ENCODE measurements at regions not wholly inside any gene's neighbourhood (a gene's known extent, or its start where the extent isn't known, plus 50 kb on each side); places are given as distances from the start of the nearest gene placed in this dataset.

DNA sequence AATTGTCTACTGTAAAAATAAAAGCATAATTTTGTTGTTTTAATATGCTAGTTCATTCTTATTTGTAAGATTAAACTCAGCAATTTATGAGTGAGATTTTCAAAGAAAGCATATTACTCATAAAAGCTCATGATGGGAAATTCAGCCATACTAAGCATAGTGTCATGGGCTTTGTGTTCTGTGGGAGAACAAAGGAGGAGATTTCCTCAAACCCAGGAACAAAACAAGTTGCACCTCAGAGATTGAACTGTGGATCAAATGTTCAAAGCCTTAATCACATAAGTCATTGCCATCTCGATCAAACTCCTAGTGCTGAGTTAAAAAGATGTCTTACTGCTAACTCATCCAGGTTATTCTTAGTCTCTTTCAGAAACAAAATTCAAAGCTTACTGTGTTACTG, 85.6 kb upstream of the PDZRN3 start (continued):
- TF ChIP-seq KAT7 (CRISPR knock-in tag; IDR thresholded peaks at IDR 0.05; ENCODE audit: borderline replicate concordance) (no peak), OVOL2 (CRISPR knock-in tag; IDR thresholded peaks at IDR 0.05; ENCODE audit: borderline replicate concordance) (no peak), NR1H2 (CRISPR knock-in tag; IDR thresholded peaks at IDR 0.05) (no peak)
- TF ChIP-seq, protein P1, sequence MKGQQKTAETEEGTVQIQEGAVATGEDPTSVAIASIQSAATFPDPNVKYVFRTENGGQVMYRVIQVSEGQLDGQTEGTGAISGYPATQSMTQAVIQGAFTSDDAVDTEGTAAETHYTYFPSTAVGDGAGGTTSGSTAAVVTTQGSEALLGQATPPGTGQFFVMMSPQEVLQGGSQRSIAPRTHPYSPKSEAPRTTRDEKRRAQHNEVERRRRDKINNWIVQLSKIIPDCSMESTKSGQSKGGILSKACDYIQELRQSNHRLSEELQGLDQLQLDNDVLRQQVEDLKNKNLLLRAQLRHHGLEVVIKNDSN (CRISPR knock-in tag; IDR thresholded peaks at IDR 0.05): no peak
- TF ChIP-seq, protein P2, sequence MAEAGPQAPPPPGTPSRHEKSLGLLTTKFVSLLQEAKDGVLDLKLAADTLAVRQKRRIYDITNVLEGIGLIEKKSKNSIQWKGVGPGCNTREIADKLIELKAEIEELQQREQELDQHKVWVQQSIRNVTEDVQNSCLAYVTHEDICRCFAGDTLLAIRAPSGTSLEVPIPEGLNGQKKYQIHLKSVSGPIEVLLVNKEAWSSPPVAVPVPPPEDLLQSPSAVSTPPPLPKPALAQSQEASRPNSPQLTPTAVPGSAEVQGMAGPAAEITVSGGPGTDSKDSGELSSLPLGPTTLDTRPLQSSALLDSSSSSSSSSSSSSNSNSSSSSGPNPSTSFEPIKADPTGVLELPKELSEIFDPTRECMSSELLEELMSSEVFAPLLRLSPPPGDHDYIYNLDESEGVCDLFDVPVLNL (CRISPR knock-in tag; IDR thresholded peaks at IDR 0.05; ENCODE audit: borderline replicate concordance, low read depth): no peak

DNA sequence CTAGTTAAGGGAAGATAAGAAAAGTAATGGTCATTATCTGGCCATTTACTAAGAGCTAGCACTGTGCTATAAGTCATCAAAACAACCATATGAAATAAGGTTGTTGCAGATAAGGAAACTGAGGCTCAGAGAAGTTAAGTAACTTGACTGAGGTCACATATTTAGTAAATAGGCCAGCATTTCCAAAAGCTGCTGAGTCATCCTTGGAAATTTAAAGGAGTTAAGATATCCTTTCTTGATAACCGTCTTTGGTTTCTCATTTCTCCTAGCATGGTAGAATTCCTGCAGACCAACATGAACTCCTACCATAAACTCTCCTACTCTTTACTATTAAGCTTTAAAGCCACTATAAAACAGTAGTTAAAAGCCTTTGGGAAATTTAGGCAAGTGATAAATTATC, 85.0 kb upstream of the PDZRN3 start:
- no peaks in the 10 kb centered on the region for H3K4me1 Mint-ChIP-seq
- H3K27ac Mint-ChIP-seq: no peak overlapping the region
- H3K36me3 Mint-ChIP-seq: no peaks in the 10 kb centered on the region
- ChIA-PET CTCF (interaction anchor here (0.6 to 1.0 kb wide), 2 partner anchors 10 to 820 kb away, joined by 3 to 4 read pairs; no protein-coding TSS in a partner anchor), POLR2A (no interaction called here)
- H3K27me3 Mint-ChIP-seq (ENCODE audit: low read depth): no peaks in the 10 kb centered on the region; the same call in 1 of the 2 replicates
- ATAC-seq: no peak
- TF ChIP-seq NR3C1 (CRISPR knock-in tag; conservative IDR thresholded peaks at IDR 0.05; ENCODE audit: low read depth) (no peak), TCF7 (CRISPR knock-in tag; IDR thresholded peaks at IDR 0.05; ENCODE audit: low read depth) (no peak), SP1 (CRISPR knock-in tag; conservative IDR thresholded peaks at IDR 0.05) (no peak)
- TF ChIP-seq, protein P1 (CRISPR knock-in tag; IDR thresholded peaks at IDR 0.05): no peak
- TF ChIP-seq, protein P3, sequence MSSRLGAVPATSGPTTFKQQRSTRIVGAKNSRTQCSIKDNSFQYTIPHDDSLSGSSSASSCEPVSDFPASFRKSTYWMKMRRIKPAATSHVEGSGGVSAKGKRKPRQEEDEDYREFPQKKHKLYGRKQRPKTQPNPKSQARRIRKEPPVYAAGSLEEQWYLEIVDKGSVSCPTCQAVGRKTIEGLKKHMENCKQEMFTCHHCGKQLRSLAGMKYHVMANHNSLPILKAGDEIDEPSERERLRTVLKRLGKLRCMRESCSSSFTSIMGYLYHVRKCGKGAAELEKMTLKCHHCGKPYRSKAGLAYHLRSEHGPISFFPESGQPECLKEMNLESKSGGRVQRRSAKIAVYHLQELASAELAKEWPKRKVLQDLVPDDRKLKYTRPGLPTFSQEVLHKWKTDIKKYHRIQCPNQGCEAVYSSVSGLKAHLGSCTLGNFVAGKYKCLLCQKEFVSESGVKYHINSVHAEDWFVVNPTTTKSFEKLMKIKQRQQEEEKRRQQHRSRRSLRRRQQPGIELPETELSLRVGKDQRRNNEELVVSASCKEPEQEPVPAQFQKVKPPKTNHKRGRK (CRISPR knock-in tag; IDR thresholded peaks at IDR 0.05; ENCODE audit: borderline replicate concordance): no peak
- TF ChIP-seq, protein P4, sequence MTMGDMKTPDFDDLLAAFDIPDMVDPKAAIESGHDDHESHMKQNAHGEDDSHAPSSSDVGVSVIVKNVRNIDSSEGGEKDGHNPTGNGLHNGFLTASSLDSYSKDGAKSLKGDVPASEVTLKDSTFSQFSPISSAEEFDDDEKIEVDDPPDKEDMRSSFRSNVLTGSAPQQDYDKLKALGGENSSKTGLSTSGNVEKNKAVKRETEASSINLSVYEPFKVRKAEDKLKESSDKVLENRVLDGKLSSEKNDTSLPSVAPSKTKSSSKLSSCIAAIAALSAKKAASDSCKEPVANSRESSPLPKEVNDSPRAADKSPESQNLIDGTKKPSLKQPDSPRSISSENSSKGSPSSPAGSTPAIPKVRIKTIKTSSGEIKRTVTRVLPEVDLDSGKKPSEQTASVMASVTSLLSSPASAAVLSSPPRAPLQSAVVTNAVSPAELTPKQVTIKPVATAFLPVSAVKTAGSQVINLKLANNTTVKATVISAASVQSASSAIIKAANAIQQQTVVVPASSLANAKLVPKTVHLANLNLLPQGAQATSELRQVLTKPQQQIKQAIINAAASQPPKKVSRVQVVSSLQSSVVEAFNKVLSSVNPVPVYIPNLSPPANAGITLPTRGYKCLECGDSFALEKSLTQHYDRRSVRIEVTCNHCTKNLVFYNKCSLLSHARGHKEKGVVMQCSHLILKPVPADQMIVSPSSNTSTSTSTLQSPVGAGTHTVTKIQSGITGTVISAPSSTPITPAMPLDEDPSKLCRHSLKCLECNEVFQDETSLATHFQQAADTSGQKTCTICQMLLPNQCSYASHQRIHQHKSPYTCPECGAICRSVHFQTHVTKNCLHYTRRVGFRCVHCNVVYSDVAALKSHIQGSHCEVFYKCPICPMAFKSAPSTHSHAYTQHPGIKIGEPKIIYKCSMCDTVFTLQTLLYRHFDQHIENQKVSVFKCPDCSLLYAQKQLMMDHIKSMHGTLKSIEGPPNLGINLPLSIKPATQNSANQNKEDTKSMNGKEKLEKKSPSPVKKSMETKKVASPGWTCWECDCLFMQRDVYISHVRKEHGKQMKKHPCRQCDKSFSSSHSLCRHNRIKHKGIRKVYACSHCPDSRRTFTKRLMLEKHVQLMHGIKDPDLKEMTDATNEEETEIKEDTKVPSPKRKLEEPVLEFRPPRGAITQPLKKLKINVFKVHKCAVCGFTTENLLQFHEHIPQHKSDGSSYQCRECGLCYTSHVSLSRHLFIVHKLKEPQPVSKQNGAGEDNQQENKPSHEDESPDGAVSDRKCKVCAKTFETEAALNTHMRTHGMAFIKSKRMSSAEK (CRISPR knock-in tag; IDR thresholded peaks at IDR 0.05; ENCODE audit: borderline replicate concordance): no peak
- H3K4me3 Mint-ChIP-seq: no peak overlapping the region
- peaks cover 3% of the 10 kb centered on the region; the same call in 1 of the 2 replicates for H3K9me3 Mint-ChIP-seq
- DNase-seq (ENCODE audit: low spot score): no peak

DNA sequence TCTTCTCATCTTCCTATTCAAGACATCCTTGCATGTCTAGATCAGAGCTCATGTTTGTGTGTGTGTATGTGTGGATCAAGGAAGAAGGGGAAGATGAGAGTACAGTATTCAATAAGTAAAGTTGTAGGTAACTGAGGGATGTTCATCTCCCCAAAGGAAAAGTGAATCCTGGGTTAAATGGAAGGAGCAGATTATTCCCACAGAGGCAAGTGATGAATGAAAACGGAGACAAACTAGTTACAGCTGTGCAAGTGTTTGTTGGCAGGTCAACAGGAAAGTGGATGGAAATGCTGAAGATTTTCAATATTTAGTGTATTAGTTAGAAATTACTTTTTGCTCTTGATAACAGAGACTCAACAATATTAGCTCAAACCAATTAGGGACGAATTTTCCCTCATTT, 84.2 kb upstream of the PDZRN3 start:
- POLR2A ChIA-PET: interaction anchor here (0.7 kb wide), 1 partner anchor 138 kb away, joined by 4 read pairs; no protein-coding TSS in a partner anchor
- ATAC-seq (no peak), DNase-seq (ENCODE audit: low spot score) (no peak)
- 0 out of 2 replicates have a peak, but pooled peaks cover 2% of the 10 kb centered on the region for H3K4me1 Mint-ChIP-seq
- H3K4me3 Mint-ChIP-seq: no peak overlapping the region
- H3K36me3 Mint-ChIP-seq: no peaks in the 10 kb centered on the region
- H3K9me3 Mint-ChIP-seq: no peaks in the 10 kb centered on the region
- H3K27me3 Mint-ChIP-seq (ENCODE audit: low read depth): no peaks in the 10 kb centered on the region; the same call in 1 of the 2 replicates
- H3K27ac Mint-ChIP-seq: no peak overlapping the region
- CTCF ChIA-PET: interaction anchor here (0.7 kb wide), 1 partner anchor 54 kb away, joined by 3 read pairs; no protein-coding TSS in a partner anchor
- TF ChIP-seq, protein P5, sequence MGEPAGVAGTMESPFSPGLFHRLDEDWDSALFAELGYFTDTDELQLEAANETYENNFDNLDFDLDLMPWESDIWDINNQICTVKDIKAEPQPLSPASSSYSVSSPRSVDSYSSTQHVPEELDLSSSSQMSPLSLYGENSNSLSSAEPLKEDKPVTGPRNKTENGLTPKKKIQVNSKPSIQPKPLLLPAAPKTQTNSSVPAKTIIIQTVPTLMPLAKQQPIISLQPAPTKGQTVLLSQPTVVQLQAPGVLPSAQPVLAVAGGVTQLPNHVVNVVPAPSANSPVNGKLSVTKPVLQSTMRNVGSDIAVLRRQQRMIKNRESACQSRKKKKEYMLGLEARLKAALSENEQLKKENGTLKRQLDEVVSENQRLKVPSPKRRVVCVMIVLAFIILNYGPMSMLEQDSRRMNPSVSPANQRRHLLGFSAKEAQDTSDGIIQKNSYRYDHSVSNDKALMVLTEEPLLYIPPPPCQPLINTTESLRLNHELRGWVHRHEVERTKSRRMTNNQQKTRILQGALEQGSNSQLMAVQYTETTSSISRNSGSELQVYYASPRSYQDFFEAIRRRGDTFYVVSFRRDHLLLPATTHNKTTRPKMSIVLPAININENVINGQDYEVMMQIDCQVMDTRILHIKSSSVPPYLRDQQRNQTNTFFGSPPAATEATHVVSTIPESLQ (CRISPR knock-in tag; IDR thresholded peaks at IDR 0.05): no peak
- TF ChIP-seq CBFB (CRISPR knock-in tag; IDR thresholded peaks at IDR 0.05; ENCODE audit: low read depth): no peak
- TF ChIP-seq, protein P1 (CRISPR knock-in tag; IDR thresholded peaks at IDR 0.05): no peak
- TF ChIP-seq, protein P6, sequence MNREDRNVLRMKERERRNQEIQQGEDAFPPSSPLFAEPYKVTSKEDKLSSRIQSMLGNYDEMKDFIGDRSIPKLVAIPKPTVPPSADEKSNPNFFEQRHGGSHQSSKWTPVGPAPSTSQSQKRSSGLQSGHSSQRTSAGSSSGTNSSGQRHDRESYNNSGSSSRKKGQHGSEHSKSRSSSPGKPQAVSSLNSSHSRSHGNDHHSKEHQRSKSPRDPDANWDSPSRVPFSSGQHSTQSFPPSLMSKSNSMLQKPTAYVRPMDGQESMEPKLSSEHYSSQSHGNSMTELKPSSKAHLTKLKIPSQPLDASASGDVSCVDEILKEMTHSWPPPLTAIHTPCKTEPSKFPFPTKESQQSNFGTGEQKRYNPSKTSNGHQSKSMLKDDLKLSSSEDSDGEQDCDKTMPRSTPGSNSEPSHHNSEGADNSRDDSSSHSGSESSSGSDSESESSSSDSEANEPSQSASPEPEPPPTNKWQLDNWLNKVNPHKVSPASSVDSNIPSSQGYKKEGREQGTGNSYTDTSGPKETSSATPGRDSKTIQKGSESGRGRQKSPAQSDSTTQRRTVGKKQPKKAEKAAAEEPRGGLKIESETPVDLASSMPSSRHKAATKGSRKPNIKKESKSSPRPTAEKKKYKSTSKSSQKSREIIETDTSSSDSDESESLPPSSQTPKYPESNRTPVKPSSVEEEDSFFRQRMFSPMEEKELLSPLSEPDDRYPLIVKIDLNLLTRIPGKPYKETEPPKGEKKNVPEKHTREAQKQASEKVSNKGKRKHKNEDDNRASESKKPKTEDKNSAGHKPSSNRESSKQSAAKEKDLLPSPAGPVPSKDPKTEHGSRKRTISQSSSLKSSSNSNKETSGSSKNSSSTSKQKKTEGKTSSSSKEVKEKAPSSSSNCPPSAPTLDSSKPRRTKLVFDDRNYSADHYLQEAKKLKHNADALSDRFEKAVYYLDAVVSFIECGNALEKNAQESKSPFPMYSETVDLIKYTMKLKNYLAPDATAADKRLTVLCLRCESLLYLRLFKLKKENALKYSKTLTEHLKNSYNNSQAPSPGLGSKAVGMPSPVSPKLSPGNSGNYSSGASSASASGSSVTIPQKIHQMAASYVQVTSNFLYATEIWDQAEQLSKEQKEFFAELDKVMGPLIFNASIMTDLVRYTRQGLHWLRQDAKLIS (CRISPR knock-in tag; IDR thresholded peaks at IDR 0.05; ENCODE audit: borderline replicate concordance): no peak
- no peak for TF ChIP-seq SMAD4 (CRISPR knock-in tag; IDR thresholded peaks at IDR 0.05)
- TF ChIP-seq ZNF232 (CRISPR knock-in tag; IDR thresholded peaks at IDR 0.05): no peak
